Heart left ventricle (tissue), 16 donors: ENCODE measurements at regions not wholly inside any gene's neighbourhood (a gene's known extent, or its start where the extent isn't known, plus 50 kb on each side); places are given as distances from the start of the nearest gene placed in this dataset.

Experiments used
- ATAC-seq, 4 donors: fragments of 200-7000 bp; cut with Tn5 transposase; one replicate each; pipeline ENCODE4 v1.9.1; 2020 to 2022; ENCODE audit warnings: moderate library complexity in 4 of 4, mild to moderate bottlenecking in 3 of 4, moderate number of reproducible peaks in 1 of 4
- DNase-seq, 5 donors: peaks; one replicate each; pipeline ENCODE4 v3.0.0-alpha.2; 2020
- H3K27ac ChIP-seq, 12 donors: fragments of 200-600 bp; sonication (generic) in 4 of 12; one replicate each; pipeline versions ENCODE4 v1.5.0 to v1.8.0; 2016 to 2022; ENCODE audit warnings: mild to moderate bottlenecking in 2 of 12
- H3K27me3 ChIP-seq, 9 donors: fragments of 200-600 bp; sonication (generic) in 2 of 9; one replicate each; pipeline versions ENCODE4 v1.5.1 to v1.8.0; 2016 to 2022; ENCODE audit warnings: mild to moderate bottlenecking in 3 of 9
- H3K36me3 ChIP-seq, 9 donors: fragments of 200-600 bp; sonication (generic) in 2 of 9; one replicate each; pipeline versions ENCODE4 v1.5.0 to v1.8.0; 2018 to 2022; ENCODE audit warnings: mild to moderate bottlenecking in 2 of 9
- H3K4me1 ChIP-seq, 12 donors: fragments of 200-600 bp; sonication (generic) in 4 of 12; one replicate each; pipeline versions ENCODE4 v1.5.0 to v1.8.0; 2016 to 2022; ENCODE audit warnings: mild to moderate bottlenecking in 3 of 12
- H3K4me3 ChIP-seq, 12 donors: fragments of 200-600 bp; sonication (generic) in 4 of 12; one replicate each; pipeline versions ENCODE4 v1.5.0 to v1.8.0; 2017 to 2022; ENCODE audit warnings: mild to moderate bottlenecking in 9 of 12, moderate library complexity in 4 of 12
- H3K9me3 ChIP-seq, 12 donors: fragments of 200-600 bp; sonication (generic) in 4 of 12; one replicate each; pipeline versions ENCODE4 v1.5.0 to v1.8.0; 2016 to 2022; ENCODE audit warnings: mild to moderate bottlenecking in 1 of 12
- CTCF ChIP-seq, 12 donors: fragments of 200-600 bp; sonication (generic) in 4 of 12; IDR thresholded peaks; one replicate each; pipeline versions ENCODE4 v1.5.0 to v1.8.0; 2018 to 2022; ENCODE audit warnings: antibody characterized with exemption in 12 of 12, mild to moderate bottlenecking in 5 of 12
- POLR2A ChIP-seq, 2 donors: fragments of 450-650 bp; IDR thresholded peaks; one replicate each; pipeline ENCODE4 v1.6.1; 2017; ENCODE audit warnings: antibody characterized with exemption in 2 of 2, mild to moderate bottlenecking in 2 of 2, moderate library complexity in 2 of 2
- whole genome bisulfite sequencing, 4 donors: extraction: QIAGEN DNeasy Blood & Tissue Kit in 2 of 4; methylation state at CpG; one replicate each; pipeline versions ENCODE4 v1.1.5 to v1.1.7; 2013 to 2018; 5-methylcytosine and 5-hydroxymethylcytosine counted together
- intact Hi-C, 10 donors: fragments of 100-400 bp; cut with DNase I; formaldehyde crosslinking; loops; one replicate each; pipeline versions ENCODE4 v1.11.1 to v1.14.2; 2022
- donor health status: ischemic (EF 13 %, LVEDD 7.1; RV severe dilation, severe dysfunction).
- donor health status: healthy with polysubstance abuse.
- donor health status: DM: no; HTN: yes; CAD: no.
- donor health status: DM: no; HTN: no; CAD: no.
- donor health status: ischemic (EF 25% LVEDD 6.9; RV normal size, moderate dysfunction).
- donor health status: ischemic (EF 25% LVEDD 5.7; RV mildly dilated, moderate dysfunction).
- donor health status: healthy.
- donor health status: DM: yes; HTN: yes; CAD: no.
- donor health status: ischemic (EF 35%, LVEDD 5.7; RV mildly dilated, moderate dysfunction).
- donor health status: nonischemic (EF 11% LVEDD 7.7; RV severe dilation, severe dysfunction).
- donor health status: DM: yes; HTN: yes; CAD: no.
- donor health status: PGD.
- donor health status: ischemic (EF 29% LVEDD 5.4; RV normal size, mild dysfunction).
- donor health status: nonischemic (EF 23%, LVEDD 6.1; RV moderate dilation, normal function).

GRCh38 chr11:128161994-128162393, 425.4 kb downstream of the ETS1 start:
- intact Hi-C loops: loop anchor here in 1 of 10 donors (10.0 kb wide), 1 partner anchor 793 kb away; no protein-coding TSS in a partner anchor
- H3K4me1 ChIP-seq: peaks cover 0 to 6% (median 0%) of the 10 kb centered on the region in 12 donors
- no peak overlapping the region for H3K4me3 ChIP-seq
- TF ChIP-seq CTCF (IDR thresholded peaks at IDR 0.05): no peak
- no peak for TF ChIP-seq POLR2A (IDR thresholded peaks at IDR 0.05)
- 94 to 96% (median 95%) methylated on average over 1 of the region's 1 CpG for WGBS, 4 donors
- ATAC-seq (no peak), DNase-seq (no peak)
- H3K27ac ChIP-seq: no peak overlapping the region
- H3K36me3 ChIP-seq: no peaks in the 10 kb centered on the region
- no peaks in the 10 kb centered on the region for H3K27me3 ChIP-seq
- H3K9me3 ChIP-seq: no peaks in the 10 kb centered on the region

GRCh38 chr11:128161436-128161835, 425.9 kb downstream of the ETS1 start:
- DNase-seq (no peak), ATAC-seq (no peak)
- TF ChIP-seq CTCF (IDR thresholded peaks at IDR 0.05) (no peak), POLR2A (IDR thresholded peaks at IDR 0.05) (no peak)
- 76 to 87% (median 78%) methylated on average over 1 of the region's 1 CpG for WGBS, 4 donors
- Histone ChIP-seq H3K4me3 (no peak overlapping the region), H3K36me3 (no peaks in the 10 kb centered on the region), H3K27ac (no peak overlapping the region), H3K9me3 (no peaks in the 10 kb centered on the region), H3K4me1 (peaks cover 0 to 6% (median 0%) of the 10 kb centered on the region in 12 donors), H3K27me3 (no peaks in the 10 kb centered on the region)
- intact Hi-C loops: loop anchor here in 1 of 10 donors (10.0 kb wide), 1 partner anchor 793 kb away; no protein-coding TSS in a partner anchor

- Histone ChIP-seq H3K36me3 (no peaks in the 10 kb centered on the region), H3K4me1 (peaks cover 0 to 4% (median 0%) of the 10 kb centered on the region in 12 donors), H3K4me3 (no peak overlapping the region), H3K9me3 (no peaks in the 10 kb centered on the region), H3K27me3 (no peaks in the 10 kb centered on the region), H3K27ac (no peak overlapping the region)
- DNase-seq (no peak), ATAC-seq (no peak)
- no peak for TF ChIP-seq CTCF (IDR thresholded peaks at IDR 0.05)
- TF ChIP-seq POLR2A (IDR thresholded peaks at IDR 0.05): no peak
- intact Hi-C loops: loop anchor here (1.0 to 10.0 kb wide), 8 partner anchors 122 to 798 kb away; no protein-coding TSS in a partner anchor
- WGBS, 4 donors: 88 to 93% (median 90%) methylated on average over 4 of the region's 4 CpGs
Observed at GRCh38 chr11:128158860-128159259, 428.5 kb downstream of the ETS1 start.

GRCh38 chr11:128157423-128158298, 429.7 kb downstream of the ETS1 start:
- Histone ChIP-seq H3K27me3 (no peaks in the 10 kb centered on the region), H3K4me3 (peak overlapping the region in 6 of 12 donors; percentile 16 to 34 (median 26)), H3K36me3 (no peaks in the 10 kb centered on the region), H3K4me1 (peaks cover 0 to 11% (median 0%) of the 10 kb centered on the region in 12 donors), H3K9me3 (no peaks in the 10 kb centered on the region), H3K27ac (no peak overlapping the region)
- WGBS, 4 donors: 13 to 16% (median 13%) methylated on average over 5 of the region's 5 CpGs
- ATAC-seq (peak; percentile 58 to 84 (median 82)), DNase-seq (peak in 2 of 5 donors; percentile 25 to 37)
- TF ChIP-seq POLR2A (IDR thresholded peaks at IDR 0.05) (no peak), CTCF (IDR thresholded peaks at IDR 0.05) (peak; percentile 71 to 95 (median 88))
- intact Hi-C loops: loop anchor here (1.0 to 10.0 kb wide), 9 partner anchors 120 to 800 kb away; no protein-coding TSS in a partner anchor
